H1 (cell line): ENCODE measurements at regions not wholly inside any gene's neighbourhood (a gene's known extent, or its start where the extent isn't known, plus 50 kb on each side); places are given as distances from the start of the nearest gene placed in this dataset.

Experiments
- CTCF ChIA-PET: fragments of 300-600 bp; sonication (Branson Sonifier 250); formaldehyde crosslinking; loops from one replicate; lab custom pipeline; 2021; ENCODE audit not compliant: partially characterized antibody; lab: Charles Lee
- POLR2A ChIA-PET: fragments of 300-600 bp; sonication (Branson Sonifier 250); formaldehyde crosslinking; loops from one replicate; lab custom pipeline; 2021; ENCODE audit warnings: inconsistent platforms; ENCODE audit not compliant: partially characterized antibody; lab: Charles Lee
- DNase-seq, 2 experiments: peaks; one replicate each; pipeline versions ENCODE4 v3.0.0 to v3.0.0-alpha.2; 2010 to 2022; ENCODE audit warnings: low spot score in 2 of 2, low read depth in 1 of 2, mixed read lengths in 1 of 2
- FAIRE-seq: peaks from 2 replicates; lab custom pipeline; 2011; peaks lifted over from hg19 to GRCh38; lab: Jason Lieb, UNC
- H2AFZ ChIP-seq: 2 replicates; pipeline ENCODE4 v1.8.1; 2012; ENCODE audit warnings: low read length, inconsistent platforms
- H2AK5ac ChIP-seq: 2 replicates; pipeline ENCODE4 v1.6.1; 2013; ENCODE audit warnings: low read depth, low read length
- H2BK120ac ChIP-seq: replicated peaks from 2 replicates; pipeline ENCODE3; 2013; ENCODE audit warnings: low read depth, low read length, inconsistent platforms
- H2BK12ac ChIP-seq: 2 replicates; pipeline ENCODE4 v1.6.1; 2013; ENCODE audit warnings: low read depth, low read length
- H2BK15ac ChIP-seq: 2 replicates; pipeline ENCODE4 v1.6.1; 2013; ENCODE audit warnings: low read length
- H2BK20ac ChIP-seq: 2 replicates; pipeline ENCODE4 v1.6.1; 2013; ENCODE audit warnings: low read length
- H2BK5ac ChIP-seq: 2 replicates; pipeline ENCODE4 v1.6.1; 2013; ENCODE audit warnings: low read depth, low read length
- H3K14ac ChIP-seq: 2 replicates; pipeline ENCODE4 v1.6.1; 2013; ENCODE audit warnings: inconsistent platforms; ENCODE audit not compliant: insufficient read length
- H3K18ac ChIP-seq: 2 replicates; pipeline ENCODE4 v1.6.1; 2013; ENCODE audit warnings: low read length; ENCODE audit errors: extremely low read depth
- H3K23ac ChIP-seq: 2 replicates; pipeline ENCODE4 v1.6.1; 2013; ENCODE audit warnings: inconsistent platforms; ENCODE audit not compliant: insufficient read length
- H3K23me2 ChIP-seq: 2 replicates; pipeline ENCODE4 v1.6.1; 2013; ENCODE audit warnings: low read depth, low read length
- H3K27ac ChIP-seq: 2 replicates; pipeline ENCODE4 v1.6.1; 2011; ENCODE audit warnings: low read depth, low read length, inconsistent platforms
- H3K27me3 ChIP-seq, 4 experiments: replicated peaks in 1 of 4; 1 replicate in 1 of 4; 2 replicates in 3 of 4; pipeline versions ENCODE4 v1.6.1 to v1.8.1; 2011 to 2013; ENCODE audit warnings: low read length in 3 of 4, mild to moderate bottlenecking in 3 of 4, inconsistent platforms in 2 of 4, mixed read lengths in 2 of 4, moderate library complexity in 1 of 4; ENCODE audit not compliant: control insufficient read depth in 3 of 4, insufficient read depth in 3 of 4; ENCODE audit errors: extremely low read depth in 1 of 4
- H3K36me3 ChIP-seq, 4 experiments: 2 replicates each; pipeline versions ENCODE4 v1.6.1 to v1.8.1; 2011 to 2013; ENCODE audit warnings: mild to moderate bottlenecking in 4 of 4, low read length in 3 of 4, moderate library complexity in 2 of 4, control low read depth in 1 of 4, inconsistent platforms in 1 of 4; ENCODE audit not compliant: insufficient read depth in 4 of 4, control insufficient read depth in 2 of 4
- H3K4ac ChIP-seq: replicated peaks from 2 replicates; pipeline ENCODE3; 2013; ENCODE audit warnings: low read length, low read depth, mixed read lengths, inconsistent platforms; ENCODE audit not compliant: insufficient read length
- H3K4me1 ChIP-seq, 4 experiments: replicated peaks in 1 of 4; 1 replicate in 1 of 4; 2 replicates in 3 of 4; pipeline versions ENCODE4 v1.6.1 to v1.8.1; 2011 to 2013; ENCODE audit warnings: low read length in 3 of 4, inconsistent platforms in 2 of 4, mixed read lengths in 1 of 4; ENCODE audit not compliant: insufficient read depth in 4 of 4, control insufficient read depth in 3 of 4
- H3K4me2 ChIP-seq, 2 experiments: 2 replicates each; pipeline versions ENCODE4 v1.6.1 to v1.8.1; 2011 to 2013; ENCODE audit warnings: low read depth in 2 of 2, low read length in 2 of 2, control low read depth in 1 of 2, inconsistent platforms in 1 of 2, mild to moderate bottlenecking in 1 of 2; ENCODE audit not compliant: insufficient read depth in 1 of 2
- H3K4me3 ChIP-seq, 4 experiments: fragments of 200-600, 300-600 bp in 1 of 4; sonication (generic), shearing (Covaris generic), sonication (Bioruptor Twin) in 1 of 4; 2 replicates each; pipeline versions ENCODE4 v1.5.1 to v1.8.1; 2011 to 2016; ENCODE audit warnings: low read length in 4 of 4, low read depth in 3 of 4, control low read depth in 2 of 4, inconsistent platforms in 2 of 4, mild to moderate bottlenecking in 2 of 4, mixed read lengths in 1 of 4, moderate library complexity in 1 of 4; ENCODE audit not compliant: insufficient read depth in 2 of 4; ENCODE audit errors: extremely low read depth in 1 of 4
- H3K56ac ChIP-seq: replicated peaks from 2 replicates; pipeline ENCODE3; 2013; ENCODE audit warnings: low read depth, mild to moderate bottlenecking, mixed read lengths, low read length, inconsistent platforms; ENCODE audit not compliant: insufficient read length
- H3K79me1 ChIP-seq: 2 replicates; pipeline ENCODE4 v1.6.1; 2013; ENCODE audit warnings: low read depth, low read length, control low read depth
- H3K79me2 ChIP-seq, 2 experiments: 2 replicates each; pipeline versions ENCODE4 v1.6.1 to v1.8.1; 2012 to 2013; ENCODE audit warnings: low read length in 2 of 2, mild to moderate bottlenecking in 2 of 2, inconsistent platforms in 1 of 2; ENCODE audit not compliant: insufficient read depth in 2 of 2, control insufficient read depth in 1 of 2
- H3K9ac ChIP-seq, 4 experiments: replicated peaks in 1 of 4; 1 replicate in 1 of 4; 2 replicates in 3 of 4; pipeline versions ENCODE4 v1.6.1 to v1.8.1; 2011 to 2013; ENCODE audit warnings: low read depth in 3 of 4, low read length in 3 of 4, control low read depth in 2 of 4, mild to moderate bottlenecking in 2 of 4, moderate library complexity in 2 of 4, inconsistent platforms in 1 of 4; ENCODE audit errors: extremely low read depth in 1 of 4
- H3K9me3 ChIP-seq, 2 experiments: 2 replicates each; pipeline versions ENCODE4 v1.6.1 to v1.8.1; 2012 to 2013; ENCODE audit warnings: mild to moderate bottlenecking in 2 of 2, moderate library complexity in 2 of 2, control low read depth in 1 of 2, inconsistent platforms in 1 of 2, low read depth in 1 of 2, low read length in 1 of 2, mixed read lengths in 1 of 2; ENCODE audit not compliant: insufficient read depth in 2 of 2
- H4K20me1 ChIP-seq, 2 experiments: replicated peaks in 1 of 2; 2 replicates each; pipeline versions ENCODE3 to v1.8.1; 2011 to 2013; ENCODE audit warnings: inconsistent platforms in 2 of 2, low read length in 2 of 2, mild to moderate bottlenecking in 1 of 2; ENCODE audit not compliant: insufficient read depth in 2 of 2, control insufficient read depth in 1 of 2
- H4K5ac ChIP-seq: 2 replicates; pipeline ENCODE4 v1.6.1; 2013; ENCODE audit warnings: low read length, low read depth, mixed read lengths, inconsistent platforms; ENCODE audit not compliant: insufficient read length
- H4K8ac ChIP-seq: 2 replicates; pipeline ENCODE4 v1.8.0; 2013; ENCODE audit warnings: mild to moderate bottlenecking, moderate library complexity, low read length, inconsistent platforms; ENCODE audit not compliant: insufficient read depth; ENCODE audit errors: extremely low read depth
- H4K91ac ChIP-seq: replicated peaks from 2 replicates; pipeline ENCODE3; 2013; ENCODE audit warnings: low read length, mixed read lengths, inconsistent platforms; ENCODE audit not compliant: insufficient read length
- SRF ChIP-seq: IDR thresholded peaks from 2 replicates; pipeline ENCODE4 v1.6.1; 2011; ENCODE audit warnings: mild to moderate bottlenecking, low read depth, low read length, moderate library complexity
- TCF12 ChIP-seq: IDR thresholded peaks from 2 replicates; pipeline ENCODE4 v1.6.1; 2011; ENCODE audit warnings: low read depth, mild to moderate bottlenecking, low read length

DNA sequence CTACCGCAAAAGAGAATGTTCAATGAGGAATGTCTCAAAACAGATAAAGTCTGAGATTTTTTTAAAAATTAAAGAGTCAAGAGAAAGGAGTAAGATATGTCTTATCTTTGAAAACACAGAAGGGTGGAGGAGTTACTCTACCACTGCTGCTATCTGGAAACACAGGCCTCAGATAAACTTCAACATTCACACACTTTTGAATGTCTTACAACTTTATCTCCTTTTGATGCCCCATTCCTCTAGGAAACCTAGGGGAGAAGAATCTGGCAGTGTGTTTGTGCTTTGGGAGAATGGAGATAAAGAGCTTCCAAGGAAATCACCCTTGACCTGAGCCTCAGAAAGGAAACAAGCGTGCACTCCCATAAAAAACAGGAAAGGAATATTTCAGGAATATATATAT is 468.2 kb downstream of the PLOD2 start (continued):
- TF ChIP-seq TCF12 (no peak), SRF (no peak)
- TF ChIP-seq, all 59 proteins: peak for 0

- FAIRE-seq = no peak
- H2BK5ac ChIP-seq = no peak overlapping the region
- no peak overlapping the region for H4K5ac ChIP-seq
- no peaks in the 10 kb centered on the region for H3K79me1 ChIP-seq
- H3K27ac ChIP-seq = no peak overlapping the region
- H2AK5ac ChIP-seq = no peak overlapping the region
- H2BK120ac ChIP-seq = no peak overlapping the region
- H3K36me3 ChIP-seq = no peaks in the 10 kb centered on the region
- no peak overlapping the region for H4K91ac ChIP-seq
- no peaks in the 10 kb centered on the region for H3K23me2 ChIP-seq
- H3K79me2 ChIP-seq = no peaks in the 10 kb centered on the region
- H3K4me1 ChIP-seq = no peaks in the 10 kb centered on the region; a peak in 1 of 7 replicates
- no peak overlapping the region for H3K9ac ChIP-seq
- H2BK15ac ChIP-seq = no peak overlapping the region
- no peaks in the 10 kb centered on the region for H3K9me3 ChIP-seq
- DNase-seq = no peak
- H3K4me2 ChIP-seq = no peak overlapping the region
- no peak overlapping the region for H2AFZ ChIP-seq
- CTCF ChIA-PET = no interaction called here
- no peak overlapping the region for H3K23ac ChIP-seq
- H3K56ac ChIP-seq = no peak overlapping the region
- H3K4me3 ChIP-seq = no peak overlapping the region
- no peaks in the 10 kb centered on the region for H4K20me1 ChIP-seq
- H3K14ac ChIP-seq = no peak overlapping the region
- no peak overlapping the region for H3K18ac ChIP-seq
- H3K27me3 ChIP-seq = no peaks in the 10 kb centered on the region
- no peak overlapping the region for H2BK12ac ChIP-seq
- POLR2A ChIA-PET = no interaction called here
- no peak overlapping the region for H3K4ac ChIP-seq
- no peak overlapping the region for H4K8ac ChIP-seq
- H2BK20ac ChIP-seq = no peak overlapping the region
Measured at GRCh38 chr3:145696011-145696410, 465.0 kb downstream of the PLOD2 start.
